H9 (cell line): ENCODE measurements at regions not wholly inside any gene's neighbourhood (a gene's known extent, or its start where the extent isn't known, plus 50 kb on each side); places are given as distances from the start of the nearest gene placed in this dataset.

Experiments used
- DNase-seq: peaks from one replicate; pipeline ENCODE4 v3.0.0-alpha.2; 2017
- H2AFZ ChIP-seq: one replicate; pipeline ENCODE4 v1.6.1; 2013; ENCODE audit warnings: mild to moderate bottlenecking, low read length, control low read depth, moderate library complexity
- H2AK5ac ChIP-seq: 2 replicates; pipeline ENCODE4 v1.6.1; 2013; ENCODE audit warnings: low read length, control low read depth, mixed read lengths; ENCODE audit not compliant: insufficient read length
- H2BK120ac ChIP-seq: one replicate; pipeline ENCODE4 v1.6.1; 2013; ENCODE audit warnings: low read depth, mild to moderate bottlenecking, low read length, control low read depth, inconsistent platforms; ENCODE audit not compliant: poor library complexity, severe bottlenecking
- H2BK12ac ChIP-seq: 2 replicates; pipeline ENCODE4 v1.6.1; 2013; ENCODE audit warnings: low read length, control low read depth, mixed read lengths, low read depth; ENCODE audit not compliant: insufficient read length
- H2BK15ac ChIP-seq: 2 replicates; pipeline ENCODE4 v1.6.1; 2013; ENCODE audit warnings: low read depth, low read length, control low read depth
- H2BK20ac ChIP-seq: one replicate; pipeline ENCODE4 v1.6.1; 2013; ENCODE audit warnings: low read depth, mild to moderate bottlenecking, low read length, control low read depth, inconsistent platforms; ENCODE audit not compliant: poor library complexity, severe bottlenecking
- H2BK5ac ChIP-seq: 2 replicates; pipeline ENCODE4 v1.6.1; 2013; ENCODE audit warnings: low read length, control low read depth, mixed read lengths; ENCODE audit not compliant: insufficient read length
- H3K14ac ChIP-seq: 2 replicates; pipeline ENCODE4 v1.6.1; 2013; ENCODE audit warnings: low read length, control low read depth; ENCODE audit not compliant: insufficient read depth
- H3K18ac ChIP-seq: 2 replicates; pipeline ENCODE4 v1.6.1; 2013; ENCODE audit warnings: low read depth, mild to moderate bottlenecking, mixed read lengths, low read length, control low read depth; ENCODE audit not compliant: insufficient read length
- H3K23ac ChIP-seq: 2 replicates; pipeline ENCODE4 v1.6.1; 2013; ENCODE audit warnings: low read length, control low read depth, mixed read lengths, low read depth; ENCODE audit not compliant: insufficient read length
- H3K23me2 ChIP-seq: 2 replicates; pipeline ENCODE4 v1.6.1; 2013; ENCODE audit warnings: low read depth, mild to moderate bottlenecking, mixed read lengths, low read length, control low read depth; ENCODE audit not compliant: insufficient read length, poor library complexity, severe bottlenecking
- H3K27ac ChIP-seq: 2 replicates; pipeline ENCODE4 v1.5.1; 2013; ENCODE audit warnings: low read length, control low read depth, mixed read lengths, low read depth; ENCODE audit not compliant: insufficient read length
- H3K27me3 ChIP-seq: 2 replicates; pipeline ENCODE4 v1.6.1; 2013; ENCODE audit warnings: low read length, control low read depth, inconsistent platforms; ENCODE audit not compliant: insufficient read depth
- H3K4ac ChIP-seq: 2 replicates; pipeline ENCODE4 v1.6.1; 2013; ENCODE audit warnings: low read depth, mild to moderate bottlenecking, control low read depth, inconsistent platforms, low read length, moderate library complexity
- H3K4me1 ChIP-seq: 2 replicates; pipeline ENCODE4 v1.6.1; 2013; ENCODE audit warnings: low read length, control low read depth, inconsistent platforms; ENCODE audit not compliant: insufficient read depth
- H3K4me2 ChIP-seq: 2 replicates; pipeline ENCODE4 v1.6.1; 2013; ENCODE audit warnings: low read length, control low read depth, mixed read lengths; ENCODE audit not compliant: insufficient read length, insufficient read depth
- H3K56ac ChIP-seq: 2 replicates; pipeline ENCODE4 v1.6.1; 2013; ENCODE audit warnings: low read depth, mild to moderate bottlenecking, mixed read lengths, low read length, control low read depth; ENCODE audit not compliant: insufficient read length
- H3K79me1 ChIP-seq: 2 replicates; pipeline ENCODE4 v1.6.1; 2013; ENCODE audit warnings: low read depth, mild to moderate bottlenecking, moderate library complexity, low read length, control low read depth, inconsistent platforms; ENCODE audit not compliant: insufficient read depth, poor library complexity, severe bottlenecking
- H3K79me2 ChIP-seq: 2 replicates; pipeline ENCODE4 v1.6.1; 2013; ENCODE audit warnings: low read length, control low read depth, inconsistent platforms; ENCODE audit not compliant: insufficient read depth
- H3K9ac ChIP-seq: 2 replicates; pipeline ENCODE4 v1.6.1; 2013; ENCODE audit warnings: low read length, control low read depth, mixed read lengths; ENCODE audit not compliant: insufficient read length; ENCODE audit errors: extremely low read depth
- H3K9me3 ChIP-seq: one replicate; pipeline ENCODE4 v1.6.1; 2013; ENCODE audit warnings: low read depth, low read length, inconsistent platforms; ENCODE audit not compliant: control insufficient read depth
- H3T11ph ChIP-seq: one replicate; pipeline ENCODE4 v1.6.1; 2013; ENCODE audit warnings: mild to moderate bottlenecking, low read length, control low read depth, inconsistent platforms
- H4K20me1 ChIP-seq: one replicate; pipeline ENCODE4 v1.6.1; 2013; ENCODE audit not compliant: control insufficient read depth, insufficient read length, insufficient read depth
- H4K5ac ChIP-seq: 2 replicates; pipeline ENCODE4 v1.6.1; 2013; ENCODE audit warnings: low read depth, mild to moderate bottlenecking, mixed read lengths, low read length, control low read depth; ENCODE audit not compliant: insufficient read length
- H4K8ac ChIP-seq: replicated peaks from 2 replicates; pipeline ENCODE4 v1.6.1; 2013; ENCODE audit warnings: low read length, control low read depth, mixed read lengths, low read depth; ENCODE audit not compliant: insufficient read length
- H4K91ac ChIP-seq: 2 replicates; pipeline ENCODE4 v1.6.1; 2013; ENCODE audit warnings: low read depth, mild to moderate bottlenecking, moderate library complexity, mixed read lengths, low read length, control low read depth; ENCODE audit not compliant: insufficient read length
- H3K27ac Mint-ChIP-seq, 3 experiments: 2 replicates in 2 of 3; 3 replicates in 1 of 3; pipeline ENCODE4 v1.8.0; 2020 to 2021; ENCODE audit warnings: mixed read lengths in 3 of 3, mild to moderate bottlenecking in 1 of 3, moderate library complexity in 1 of 3
- H3K27me3 Mint-ChIP-seq: 2 replicates; pipeline ENCODE4 v1.8.0; 2021; ENCODE audit warnings: low read depth, mild to moderate bottlenecking, moderate library complexity, mixed read lengths
- H3K36me3 Mint-ChIP-seq, 3 experiments: 2 replicates in 2 of 3; 3 replicates in 1 of 3; pipeline ENCODE4 v1.8.0; 2020 to 2021; ENCODE audit warnings: low read depth in 3 of 3, mixed read lengths in 3 of 3; ENCODE audit not compliant: insufficient read depth in 1 of 3
- H3K4me1 Mint-ChIP-seq, 2 experiments: 2 replicates each; pipeline ENCODE4 v1.8.0; 2020; ENCODE audit warnings: mixed read lengths in 2 of 2
- H3K4me3 Mint-ChIP-seq, 2 experiments: 2 replicates in 1 of 2; 3 replicates in 1 of 2; pipeline ENCODE4 v1.8.0; 2020 to 2021; ENCODE audit warnings: mild to moderate bottlenecking in 2 of 2, mixed read lengths in 2 of 2, moderate library complexity in 1 of 2
- H3K9me3 Mint-ChIP-seq, 2 experiments: 2 replicates in 1 of 2; 3 replicates in 1 of 2; pipeline ENCODE4 v1.8.0; 2020; ENCODE audit warnings: mild to moderate bottlenecking in 2 of 2, mixed read lengths in 2 of 2, moderate library complexity in 1 of 2
- WGBS: extraction: QIAGEN DNeasy Blood & Tissue Kit; methylation state at CpG from one replicate; pipeline ENCODE4 v1.1.7; 2013; ENCODE audit warnings: missing lambda C conversion rate, low lambda C conversion rate, mixed read lengths; ENCODE audit not compliant: insufficient read length; ENCODE audit errors: extremely low coverage; 5-methylcytosine and 5-hydroxymethylcytosine counted together
- TF ChIP-seq, protein P1 (sequence below): fragments of 200-600 bp; sonication (generic); conservative IDR thresholded peaks from 3 replicates; pipeline ENCODE4 v1.8.0; 2021; ENCODE audit warnings: antibody characterized with exemption, mild to moderate bottlenecking

DNA sequence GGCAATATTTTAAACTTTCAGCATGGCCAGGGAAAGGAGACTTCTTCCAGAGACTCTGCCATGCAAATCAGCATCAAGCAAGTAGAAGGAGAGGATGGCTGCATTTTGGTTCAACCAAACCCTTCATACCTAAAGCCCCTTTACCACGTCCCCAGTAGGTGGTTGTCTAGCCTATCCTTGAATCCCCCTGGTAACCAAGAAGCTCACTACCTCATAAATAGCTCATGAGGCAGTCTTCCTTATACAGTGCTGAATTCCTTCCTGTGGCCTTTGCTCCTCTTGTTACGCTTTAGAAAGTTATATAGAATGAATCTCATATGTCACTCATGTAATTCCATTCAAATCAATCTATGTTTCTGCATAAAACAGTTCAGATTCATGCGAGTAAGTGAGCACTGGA is 289.5 kb upstream of the SLC30A5 start:
- H3K23ac ChIP-seq = no peak overlapping the region
- H3K9me3 ChIP-seq = no peaks in the 10 kb centered on the region
- Mint-ChIP-seq H3K36me3 (peaks cover 0 to 20% (median 6%) of the 10 kb centered on the region in 3 experiments; a peak in 4 of 7 replicates), H3K4me1 (no peaks in the 10 kb centered on the region; a peak in 1 of 4 replicates), H3K4me3 (no peak overlapping the region), H3K27me3 (no peaks in the 10 kb centered on the region), H3K27ac (no peak overlapping the region), H3K9me3 (peaks cover 8 to 11% of the 10 kb centered on the region in 2 experiments)
- H3K18ac ChIP-seq = no peak overlapping the region
- H3K79me1 ChIP-seq = no peaks in the 10 kb centered on the region
- no peaks in the 10 kb centered on the region for H3K79me2 ChIP-seq
- H4K20me1 ChIP-seq = no peaks in the 10 kb centered on the region
- no peak overlapping the region for H3K9ac ChIP-seq
- no peak overlapping the region for H4K5ac ChIP-seq
- no peaks in the 10 kb centered on the region for H3K4me1 ChIP-seq
- no peak overlapping the region for H2BK20ac ChIP-seq
- no peak overlapping the region for H3K4me2 ChIP-seq
- H2BK12ac ChIP-seq = no peak overlapping the region
- H2AFZ ChIP-seq = no peak overlapping the region
- H2BK120ac ChIP-seq = no peak overlapping the region
- no peak overlapping the region for H2AK5ac ChIP-seq
- H3K4ac ChIP-seq = no peak overlapping the region
- no peak for DNase-seq
- H3T11ph ChIP-seq = no peak overlapping the region
- H3K23me2 ChIP-seq = no peaks in the 10 kb centered on the region
- no peak overlapping the region for H4K8ac ChIP-seq
- H2BK15ac ChIP-seq = no peak overlapping the region
- TF ChIP-seq, protein P1, sequence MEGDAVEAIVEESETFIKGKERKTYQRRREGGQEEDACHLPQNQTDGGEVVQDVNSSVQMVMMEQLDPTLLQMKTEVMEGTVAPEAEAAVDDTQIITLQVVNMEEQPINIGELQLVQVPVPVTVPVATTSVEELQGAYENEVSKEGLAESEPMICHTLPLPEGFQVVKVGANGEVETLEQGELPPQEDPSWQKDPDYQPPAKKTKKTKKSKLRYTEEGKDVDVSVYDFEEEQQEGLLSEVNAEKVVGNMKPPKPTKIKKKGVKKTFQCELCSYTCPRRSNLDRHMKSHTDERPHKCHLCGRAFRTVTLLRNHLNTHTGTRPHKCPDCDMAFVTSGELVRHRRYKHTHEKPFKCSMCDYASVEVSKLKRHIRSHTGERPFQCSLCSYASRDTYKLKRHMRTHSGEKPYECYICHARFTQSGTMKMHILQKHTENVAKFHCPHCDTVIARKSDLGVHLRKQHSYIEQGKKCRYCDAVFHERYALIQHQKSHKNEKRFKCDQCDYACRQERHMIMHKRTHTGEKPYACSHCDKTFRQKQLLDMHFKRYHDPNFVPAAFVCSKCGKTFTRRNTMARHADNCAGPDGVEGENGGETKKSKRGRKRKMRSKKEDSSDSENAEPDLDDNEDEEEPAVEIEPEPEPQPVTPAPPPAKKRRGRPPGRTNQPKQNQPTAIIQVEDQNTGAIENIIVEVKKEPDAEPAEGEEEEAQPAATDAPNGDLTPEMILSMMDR = no peak
- H3K56ac ChIP-seq = no peak overlapping the region
- WGBS = no CpG with 5 or more reads among the region's 3 CpGs
- H3K27ac ChIP-seq = no peak overlapping the region
- H4K91ac ChIP-seq = no peak overlapping the region
- no peak overlapping the region for H2BK5ac ChIP-seq
- H3K27me3 ChIP-seq = no peaks in the 10 kb centered on the region
- no peak overlapping the region; the same call in 1 of the 2 replicates for H3K14ac ChIP-seq
